Mesendoderm (in vitro differentiated cells): ENCODE measurements at regions not wholly inside any gene's neighbourhood (a gene's known extent, or its start where the extent isn't known, plus 50 kb on each side); places are given as distances from the start of the nearest gene placed in this dataset.
A peak's percentile ranks its signal among the peaks of the same experiment; 100 is the strongest.

Experiments used
- DNase-seq: peaks from one replicate; pipeline ENCODE4 v3.0.0; 2013
- H2AK5ac ChIP-seq: 2 replicates; pipeline ENCODE4 v1.6.1; 2013; ENCODE audit warnings: low read length, inconsistent platforms
- H2BK120ac ChIP-seq: 2 replicates; pipeline ENCODE4 v1.6.1; 2013; ENCODE audit warnings: low read depth, mild to moderate bottlenecking, low read length, moderate library complexity, mixed read lengths
- H2BK15ac ChIP-seq: replicated peaks from 2 replicates; pipeline ENCODE4 v1.6.1; 2013; ENCODE audit warnings: low read depth, mild to moderate bottlenecking, moderate library complexity
- H2BK5ac ChIP-seq: 2 replicates; pipeline ENCODE4 v1.6.1; 2013; ENCODE audit warnings: low read length, inconsistent platforms
- H3K18ac ChIP-seq: 2 replicates; pipeline ENCODE4 v1.6.1; 2013; ENCODE audit warnings: mild to moderate bottlenecking, low read length, mixed read lengths
- H3K23ac ChIP-seq: one replicate; pipeline ENCODE4 v1.6.1; 2013; ENCODE audit warnings: low read length
- H3K27ac ChIP-seq: 2 replicates; pipeline ENCODE4 v1.5.1; 2013; ENCODE audit warnings: low read depth, mild to moderate bottlenecking, inconsistent platforms, low read length, moderate library complexity
- H3K27me3 ChIP-seq: 2 replicates; pipeline ENCODE4 v1.6.1; 2013; ENCODE audit warnings: low read length, control low read depth, mild to moderate bottlenecking, inconsistent platforms; ENCODE audit not compliant: insufficient read depth, poor library complexity
- H3K36me3 ChIP-seq: 2 replicates; pipeline ENCODE4 v1.6.1; 2013; ENCODE audit warnings: low read length, inconsistent platforms; ENCODE audit not compliant: control insufficient read depth, insufficient read depth
- H3K4ac ChIP-seq: one replicate; pipeline ENCODE4 v1.6.1; 2013; ENCODE audit warnings: low read depth, mild to moderate bottlenecking, low read length, moderate library complexity
- H3K4me1 ChIP-seq: 2 replicates; pipeline ENCODE4 v1.6.1; 2013; ENCODE audit warnings: low read depth, low read length, inconsistent platforms; ENCODE audit not compliant: control insufficient read depth
- H3K4me2 ChIP-seq: 2 replicates; pipeline ENCODE4 v1.6.1; 2013; ENCODE audit warnings: low read length
- H3K4me3 ChIP-seq: 2 replicates; pipeline ENCODE4 v1.5.1; 2013; ENCODE audit warnings: mild to moderate bottlenecking, low read length
- H3K56ac ChIP-seq: one replicate; pipeline ENCODE4 v1.6.1; 2013; ENCODE audit warnings: low read length
- H3K79me1 ChIP-seq: 2 replicates; pipeline ENCODE4 v1.6.1; 2013; ENCODE audit warnings: low read length, inconsistent platforms
- H3K79me2 ChIP-seq: 2 replicates; pipeline ENCODE4 v1.6.1; 2013; ENCODE audit warnings: mild to moderate bottlenecking, low read length; ENCODE audit not compliant: control insufficient read depth, insufficient read depth
- H3K9ac ChIP-seq: 2 replicates; pipeline ENCODE4 v1.6.1; 2013; ENCODE audit warnings: low read length, inconsistent platforms
- H4K5ac ChIP-seq: one replicate; pipeline ENCODE4 v1.6.1; 2013; ENCODE audit warnings: low read length
- H4K8ac ChIP-seq: one replicate; pipeline ENCODE4 v1.6.1; 2013; ENCODE audit warnings: low read depth, mild to moderate bottlenecking, control low read depth, low read length, moderate library complexity
- WGBS: extraction: QIAGEN DNeasy Blood & Tissue Kit; methylation state at CpG from one replicate; pipeline ENCODE4 v1.1.7; 2013; ENCODE audit warnings: low lambda C conversion rate, missing lambda C conversion rate; ENCODE audit not compliant: insufficient coverage; ENCODE audit errors: extremely low coverage; 5-methylcytosine and 5-hydroxymethylcytosine counted together

GRCh38 chr4:176436293-176436973 lies 116.7 kb downstream of the SPCS3 start:
- no peak overlapping the region for H2AK5ac ChIP-seq
- H4K8ac ChIP-seq, result no peak overlapping the region
- no peaks in the 10 kb centered on the region for H3K79me1 ChIP-seq
- WGBS, result no CpG with 5 or more reads among the region's 5 CpGs
- H3K27me3 ChIP-seq, result no peaks in the 10 kb centered on the region
- no peak overlapping the region for H3K56ac ChIP-seq
- H3K36me3 ChIP-seq, result no peaks in the 10 kb centered on the region
- no peak overlapping the region for H3K23ac ChIP-seq
- H2BK15ac ChIP-seq, result no peak overlapping the region
- H4K5ac ChIP-seq, result no peak overlapping the region
- no peak overlapping the region for H3K4me2 ChIP-seq
- DNase-seq, result peak; percentile 61
- no peaks in the 10 kb centered on the region for H3K79me2 ChIP-seq
- H3K18ac ChIP-seq, result no peak overlapping the region
- H2BK5ac ChIP-seq, result no peak overlapping the region
- no peak overlapping the region for H3K4ac ChIP-seq
- H3K4me1 ChIP-seq, result no peaks in the 10 kb centered on the region
- H3K4me3 ChIP-seq, result no peak overlapping the region
- no peak overlapping the region for H3K9ac ChIP-seq
- H2BK120ac ChIP-seq, result no peak overlapping the region
- no peak overlapping the region for H3K27ac ChIP-seq

- H4K5ac ChIP-seq, result no peak overlapping the region
- H3K4me2 ChIP-seq, result no peak overlapping the region
- no peak overlapping the region for H2BK5ac ChIP-seq
- no peaks in the 10 kb centered on the region for H3K79me2 ChIP-seq
- H3K9ac ChIP-seq, result no peak overlapping the region
- no peak overlapping the region for H4K8ac ChIP-seq
- DNase-seq, result no peak
- no peak overlapping the region for H2AK5ac ChIP-seq
- H3K27ac ChIP-seq, result no peak overlapping the region
- WGBS, result no CpG with 5 or more reads among the region's 1 CpG
- no peaks in the 10 kb centered on the region for H3K4me1 ChIP-seq
- no peak overlapping the region for H3K4ac ChIP-seq
- no peaks in the 10 kb centered on the region for H3K27me3 ChIP-seq
- no peaks in the 10 kb centered on the region for H3K36me3 ChIP-seq
- no peak overlapping the region for H2BK15ac ChIP-seq
- H3K18ac ChIP-seq, result peak overlapping the region; percentile 39
- no peaks in the 10 kb centered on the region for H3K79me1 ChIP-seq
- H3K23ac ChIP-seq, result no peak overlapping the region
- H3K4me3 ChIP-seq, result no peak overlapping the region
- no peak overlapping the region for H3K56ac ChIP-seq
- no peak overlapping the region for H2BK120ac ChIP-seq
Observed at GRCh38 chr4:176437756-176438155, 118.0 kb downstream of the SPCS3 start.

DNA sequence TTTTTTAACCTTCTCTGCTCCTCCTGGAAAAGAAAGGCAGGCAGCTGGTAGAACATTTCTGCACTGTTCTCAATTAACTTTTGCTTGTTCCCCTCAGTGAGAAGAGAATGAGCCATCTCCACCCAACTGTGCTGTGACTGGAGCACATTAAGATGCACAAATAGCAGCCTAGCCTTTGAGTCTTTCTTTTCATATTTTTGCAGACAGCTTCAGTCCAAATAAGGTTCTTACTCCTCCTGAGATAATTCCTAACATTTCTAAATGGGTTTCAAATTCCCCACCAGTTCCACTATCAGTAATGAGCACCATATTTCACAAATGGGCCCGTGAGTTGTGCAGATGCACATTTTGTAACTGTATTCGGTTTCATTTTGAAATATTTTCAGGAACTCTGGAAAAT lies 118.6 kb downstream of the SPCS3 start:
- Histone ChIP-seq H4K8ac (no peak overlapping the region), H4K5ac (no peak overlapping the region), H2BK120ac (no peak overlapping the region), H3K18ac (peak overlapping the region; percentile 39), H3K4me2 (no peak overlapping the region), H3K79me1 (no peaks in the 10 kb centered on the region), H2BK5ac (no peak overlapping the region), H3K79me2 (no peaks in the 10 kb centered on the region), H3K4ac (no peak overlapping the region), H3K27me3 (no peaks in the 10 kb centered on the region), H3K9ac (no peak overlapping the region), H3K36me3 (no peaks in the 10 kb centered on the region), H3K4me1 (no peaks in the 10 kb centered on the region), H3K4me3 (no peak overlapping the region), H2BK15ac (no peak overlapping the region), H3K23ac (no peak overlapping the region), H3K56ac (no peak overlapping the region), H3K27ac (no peak overlapping the region), H2AK5ac (no peak overlapping the region)
- no CpG with 5 or more reads among the region's 2 CpGs for WGBS
- no peak for DNase-seq

DNA sequence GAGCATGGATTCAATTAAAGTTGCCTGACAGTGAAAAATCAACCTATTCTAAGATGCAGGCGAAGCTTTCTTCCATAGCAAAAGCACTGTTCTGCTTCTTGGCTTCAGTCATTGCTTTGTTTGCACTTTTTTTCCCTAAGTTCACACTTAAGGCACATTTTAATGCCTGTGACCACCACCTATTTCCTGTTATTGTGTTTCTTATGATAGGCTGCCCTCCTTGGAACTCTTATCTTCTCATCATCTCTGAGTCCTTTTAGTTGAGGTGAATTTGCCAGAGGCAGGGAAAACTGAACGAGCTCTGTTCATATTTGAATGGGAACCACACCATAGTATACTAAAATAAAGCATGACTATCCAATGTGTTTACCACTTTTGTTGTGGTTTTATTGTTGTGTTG lies 119.8 kb downstream of the SPCS3 start:
- Histone ChIP-seq H3K9ac (no peak overlapping the region), H3K18ac (no peak overlapping the region), H3K4me2 (no peak overlapping the region), H4K5ac (no peak overlapping the region), H3K27me3 (no peaks in the 10 kb centered on the region), H3K4ac (no peak overlapping the region), H3K36me3 (no peaks in the 10 kb centered on the region), H2AK5ac (no peak overlapping the region), H3K23ac (no peak overlapping the region), H3K4me1 (no peaks in the 10 kb centered on the region), H4K8ac (no peak overlapping the region), H3K56ac (peak overlapping the region; percentile 27), H3K27ac (no peak overlapping the region), H3K79me2 (no peaks in the 10 kb centered on the region), H2BK120ac (no peak overlapping the region), H3K79me1 (no peaks in the 10 kb centered on the region), H2BK15ac (no peak overlapping the region), H3K4me3 (no peak overlapping the region), H2BK5ac (no peak overlapping the region)
- peak; percentile 72 for DNase-seq
- WGBS, result no CpG with 5 or more reads among the region's 2 CpGs

DNA sequence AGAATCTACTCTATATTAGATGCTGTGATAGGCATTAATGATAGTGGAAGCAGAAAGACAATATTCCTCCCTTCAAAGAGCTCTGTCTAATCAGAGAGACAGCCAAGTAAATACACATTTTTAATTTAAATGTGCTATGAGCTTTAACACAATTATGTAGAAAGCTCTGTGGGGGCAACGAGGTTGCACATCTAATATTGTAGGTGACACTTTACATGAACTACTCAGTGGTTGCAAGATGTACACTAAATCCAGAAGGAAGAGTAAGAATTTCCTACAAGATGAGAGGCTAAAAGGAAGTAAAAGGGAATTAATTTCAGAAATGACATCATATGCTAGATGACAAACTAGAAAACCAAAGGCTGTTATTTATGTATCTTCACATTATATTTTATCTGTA lies 120.9 kb downstream of the SPCS3 start:
- H3K23ac ChIP-seq, result no peak overlapping the region
- no peak overlapping the region for H2BK5ac ChIP-seq
- H3K4ac ChIP-seq, result no peak overlapping the region
- H4K8ac ChIP-seq, result no peak overlapping the region
- no peak overlapping the region for H3K4me2 ChIP-seq
- no peak for DNase-seq
- no peaks in the 10 kb centered on the region for H3K79me2 ChIP-seq
- H3K18ac ChIP-seq, result no peak overlapping the region
- no peak overlapping the region for H2BK120ac ChIP-seq
- no peaks in the 10 kb centered on the region for H3K36me3 ChIP-seq
- no peak overlapping the region for H2AK5ac ChIP-seq
- no peaks in the 10 kb centered on the region for H3K79me1 ChIP-seq
- H3K4me3 ChIP-seq, result no peak overlapping the region
- no peaks in the 10 kb centered on the region for H3K27me3 ChIP-seq
- H3K56ac ChIP-seq, result no peak overlapping the region
- H4K5ac ChIP-seq, result no peak overlapping the region
- H3K4me1 ChIP-seq, result no peaks in the 10 kb centered on the region
- WGBS, result no CpG with 5 or more reads among the region's 1 CpG
- H3K9ac ChIP-seq, result no peak overlapping the region
- no peak overlapping the region for H2BK15ac ChIP-seq
- H3K27ac ChIP-seq, result no peak overlapping the region

DNA sequence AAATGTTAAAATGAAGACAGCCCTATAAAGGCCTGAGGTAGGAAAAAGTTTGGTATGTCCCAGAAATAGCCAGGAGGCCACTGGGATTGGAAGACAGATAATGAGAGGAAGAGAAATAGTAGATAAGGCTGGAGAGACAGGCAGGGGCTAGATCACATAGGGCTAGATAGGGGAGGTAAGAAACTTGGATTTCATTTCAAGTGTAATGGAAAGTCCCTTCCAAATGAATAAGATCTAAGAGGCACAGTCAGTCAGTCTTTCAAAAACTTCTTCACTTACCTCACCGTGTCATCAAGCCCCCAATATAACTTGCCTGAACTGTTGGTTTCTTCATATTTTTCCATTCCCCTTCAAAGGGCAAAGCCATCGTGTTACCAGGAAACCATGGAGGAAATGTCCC lies 121.8 kb downstream of the SPCS3 start:
- H4K5ac ChIP-seq, result no peak overlapping the region
- H3K9ac ChIP-seq, result no peak overlapping the region
- H3K4ac ChIP-seq, result no peak overlapping the region
- no peak overlapping the region for H3K56ac ChIP-seq
- no peak overlapping the region for H3K27ac ChIP-seq
- no peak overlapping the region for H3K4me2 ChIP-seq
- H2BK15ac ChIP-seq, result no peak overlapping the region
- no peak overlapping the region for H2BK120ac ChIP-seq
- no peak overlapping the region for H3K23ac ChIP-seq
- no peaks in the 10 kb centered on the region for H3K79me1 ChIP-seq
- no peak overlapping the region for H3K18ac ChIP-seq
- H3K4me1 ChIP-seq, result no peaks in the 10 kb centered on the region
- no peaks in the 10 kb centered on the region for H3K36me3 ChIP-seq
- WGBS, result no CpG with 5 or more reads among the region's 2 CpGs
- peak; percentile 26 for DNase-seq
- H4K8ac ChIP-seq, result no peak overlapping the region
- no peak overlapping the region for H3K4me3 ChIP-seq
- no peaks in the 10 kb centered on the region for H3K27me3 ChIP-seq
- H2AK5ac ChIP-seq, result no peak overlapping the region
- H2BK5ac ChIP-seq, result no peak overlapping the region
- H3K79me2 ChIP-seq, result no peaks in the 10 kb centered on the region
